ENCODE measurements at regions not wholly inside any gene's neighbourhood (a gene's known extent, or its start where the extent isn't known, plus 50 kb on each side); places are given as distances from the start of the nearest gene placed in this dataset.
A peak's percentile ranks its signal among the peaks of the same experiment; 100 is the strongest.

DNA sequence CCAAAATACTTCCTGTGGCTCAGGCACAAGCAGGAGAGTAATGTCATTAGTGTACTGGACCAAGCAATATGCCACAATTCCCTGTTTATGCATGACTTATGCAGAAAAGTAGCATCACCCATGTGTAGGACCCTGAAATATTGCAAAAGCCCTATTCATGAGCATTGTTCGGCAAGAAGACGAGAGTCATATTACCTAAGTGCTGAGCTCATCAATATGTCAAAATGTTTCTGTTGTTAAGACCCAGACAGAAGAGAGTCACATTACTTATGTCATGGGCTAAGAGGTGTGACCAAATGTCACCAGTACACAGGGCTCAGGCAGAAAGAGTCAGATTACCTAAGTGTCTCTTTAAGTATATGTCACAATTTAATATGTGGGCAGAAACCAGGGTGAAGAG is 1172.6 kb upstream of the AMELY start:
- DNase-seq (ENCODE audit: low read depth): no peak
- TF ChIP-seq, protein P1, sequence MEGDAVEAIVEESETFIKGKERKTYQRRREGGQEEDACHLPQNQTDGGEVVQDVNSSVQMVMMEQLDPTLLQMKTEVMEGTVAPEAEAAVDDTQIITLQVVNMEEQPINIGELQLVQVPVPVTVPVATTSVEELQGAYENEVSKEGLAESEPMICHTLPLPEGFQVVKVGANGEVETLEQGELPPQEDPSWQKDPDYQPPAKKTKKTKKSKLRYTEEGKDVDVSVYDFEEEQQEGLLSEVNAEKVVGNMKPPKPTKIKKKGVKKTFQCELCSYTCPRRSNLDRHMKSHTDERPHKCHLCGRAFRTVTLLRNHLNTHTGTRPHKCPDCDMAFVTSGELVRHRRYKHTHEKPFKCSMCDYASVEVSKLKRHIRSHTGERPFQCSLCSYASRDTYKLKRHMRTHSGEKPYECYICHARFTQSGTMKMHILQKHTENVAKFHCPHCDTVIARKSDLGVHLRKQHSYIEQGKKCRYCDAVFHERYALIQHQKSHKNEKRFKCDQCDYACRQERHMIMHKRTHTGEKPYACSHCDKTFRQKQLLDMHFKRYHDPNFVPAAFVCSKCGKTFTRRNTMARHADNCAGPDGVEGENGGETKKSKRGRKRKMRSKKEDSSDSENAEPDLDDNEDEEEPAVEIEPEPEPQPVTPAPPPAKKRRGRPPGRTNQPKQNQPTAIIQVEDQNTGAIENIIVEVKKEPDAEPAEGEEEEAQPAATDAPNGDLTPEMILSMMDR (conservative IDR thresholded peaks at IDR 0.05; ENCODE audit: low read depth, low read length): no peak
- no peak overlapping the region for H3K4me3 ChIP-seq (ENCODE audit: low read depth, low read length)

DNA sequence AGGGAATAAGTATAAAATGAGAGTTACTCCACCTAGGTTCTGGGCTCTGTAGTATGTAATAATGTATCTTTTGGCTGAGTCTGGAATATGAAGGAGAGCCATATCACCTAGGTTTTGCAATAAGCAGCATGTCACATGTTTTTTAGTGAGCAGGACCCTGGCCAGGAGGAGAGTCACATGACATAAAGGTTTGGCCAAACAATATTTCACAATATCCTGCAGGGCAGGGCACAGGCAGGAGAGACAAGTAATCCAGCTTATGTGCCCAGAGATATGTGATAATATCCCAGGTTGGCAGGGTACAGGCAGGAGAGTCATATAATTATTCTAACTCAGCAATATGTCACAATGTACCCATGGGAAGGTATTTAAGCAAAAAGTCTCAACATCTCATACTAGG is 1169.6 kb upstream of the AMELY start:
- TF ChIP-seq, protein P1 (conservative IDR thresholded peaks at IDR 0.05; ENCODE audit: low read depth, low read length): no peak
- DNase-seq (ENCODE audit: low read depth): no peak
- no peak overlapping the region for H3K4me3 ChIP-seq (ENCODE audit: low read depth, low read length)

DNA sequence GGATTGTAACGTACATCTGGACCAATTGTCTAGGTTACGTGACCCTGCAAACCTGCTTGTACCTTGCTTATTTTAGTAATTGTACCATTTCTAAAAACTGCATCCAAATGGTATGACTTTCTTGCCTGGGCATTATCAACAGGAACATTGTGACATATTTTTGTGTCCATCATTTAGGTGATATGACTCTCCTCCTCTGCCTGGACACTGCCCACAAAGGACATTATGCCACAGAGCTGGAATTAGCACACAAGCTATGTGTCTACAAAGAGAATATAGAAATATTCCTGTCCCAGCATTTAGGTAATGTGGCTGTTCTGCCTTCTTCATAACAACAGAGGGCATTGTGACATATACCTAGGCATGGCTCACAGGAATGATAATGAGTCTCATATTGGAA is 1153.7 kb upstream of the AMELY start:
- TF ChIP-seq, protein P1 (conservative IDR thresholded peaks at IDR 0.05; ENCODE audit: low read depth, low read length): peak; percentile 16
- H3K4me3 ChIP-seq (ENCODE audit: low read depth, low read length): no peak overlapping the region
- DNase-seq (ENCODE audit: low read depth): no peak

DNA sequence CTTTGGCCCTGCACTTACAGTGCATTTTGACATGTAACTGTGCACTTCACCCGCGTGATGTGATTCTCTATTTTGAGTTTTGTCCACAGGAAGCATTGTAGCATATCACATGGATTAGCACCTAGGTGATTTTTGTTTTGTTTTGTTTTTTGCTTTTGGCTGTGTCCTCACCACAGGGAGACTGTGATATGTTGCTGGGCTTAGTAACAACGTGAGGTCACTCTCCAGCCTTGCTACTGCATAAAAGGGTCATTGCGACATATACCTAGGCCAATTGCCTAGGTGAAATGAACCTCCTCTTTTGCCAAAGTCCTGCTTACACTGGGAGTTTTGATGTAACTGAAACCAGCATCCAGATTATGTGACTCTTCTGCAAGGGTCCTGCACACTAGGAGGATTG is 1152.9 kb upstream of the AMELY start:
- TF ChIP-seq, protein P1 (conservative IDR thresholded peaks at IDR 0.05; ENCODE audit: low read depth, low read length): no peak
- DNase-seq (ENCODE audit: low read depth): no peak
- H3K4me3 ChIP-seq (ENCODE audit: low read depth, low read length): no peak overlapping the region

DNA sequence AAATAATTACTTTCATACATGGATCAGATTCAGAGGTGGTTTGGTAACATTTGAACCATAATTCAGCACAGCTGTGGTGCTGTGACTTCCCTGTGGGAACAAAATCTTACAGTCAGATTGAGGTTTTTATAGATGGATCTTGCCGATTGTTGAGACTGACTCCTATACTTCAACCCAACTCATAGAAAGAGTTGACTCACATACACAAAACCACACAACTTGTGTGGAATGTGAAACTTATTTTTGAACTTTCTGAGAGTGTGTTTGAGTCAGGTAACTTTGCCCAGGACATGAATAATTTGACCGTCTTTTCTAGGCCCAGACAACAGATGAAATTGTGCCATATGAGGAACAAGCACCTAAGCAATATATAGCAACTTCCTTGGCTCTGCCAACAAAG is 1152.4 kb upstream of the AMELY start:
- H3K4me3 ChIP-seq (ENCODE audit: low read depth, low read length): no peak overlapping the region
- no peak for DNase-seq (ENCODE audit: low read depth)
- TF ChIP-seq, protein P1 (conservative IDR thresholded peaks at IDR 0.05; ENCODE audit: low read depth, low read length): no peak

DNA sequence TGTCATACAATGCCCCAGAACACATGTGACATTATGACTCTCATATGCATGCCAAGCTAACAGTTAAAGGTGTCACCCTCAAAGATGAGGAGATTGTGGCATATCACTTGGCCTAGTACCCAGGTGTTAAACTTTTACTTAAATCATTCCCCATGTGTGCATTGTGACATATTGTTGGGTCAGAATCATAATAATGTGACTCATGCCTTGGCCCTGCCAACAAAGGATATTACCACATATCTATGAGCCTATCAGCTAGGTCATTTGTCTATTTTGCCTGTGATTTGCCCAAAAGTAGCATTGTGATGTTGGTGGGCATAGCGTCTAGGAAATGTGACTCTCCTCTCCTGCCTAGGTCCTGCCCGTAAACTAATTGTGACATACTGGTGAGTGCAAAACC is 1147.1 kb upstream of the AMELY start:
- peak; percentile 4 for DNase-seq (ENCODE audit: low read depth)
- TF ChIP-seq, protein P1 (conservative IDR thresholded peaks at IDR 0.05; ENCODE audit: low read depth, low read length): no peak
- no peak overlapping the region for H3K4me3 ChIP-seq (ENCODE audit: low read depth, low read length)

DNA sequence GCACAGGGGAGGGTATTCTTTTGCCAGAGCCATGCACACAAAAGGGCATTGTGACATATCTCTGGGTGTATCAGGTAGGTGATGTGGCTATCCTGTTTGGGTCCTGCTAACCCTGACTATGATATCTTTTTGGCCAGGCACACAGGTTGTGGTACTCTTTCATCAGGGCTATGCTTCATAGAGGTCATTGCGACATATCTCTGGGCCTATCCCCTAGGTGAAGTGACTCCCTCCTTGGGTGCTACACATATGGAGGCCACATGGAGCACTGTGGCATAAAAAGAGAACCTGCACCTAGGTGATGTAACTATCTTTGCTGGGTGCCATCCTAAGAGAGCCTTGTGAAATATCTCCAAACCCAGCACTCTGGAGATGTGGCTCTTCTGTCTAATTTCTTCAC is 1139.8 kb upstream of the AMELY start:
- TF ChIP-seq, protein P1 (conservative IDR thresholded peaks at IDR 0.05; ENCODE audit: low read depth, low read length): no peak
- no peak for DNase-seq (ENCODE audit: low read depth)
- H3K4me3 ChIP-seq (ENCODE audit: low read depth, low read length): no peak overlapping the region

All from epithelial cell of proximal tubule (primary cell).